ENCODE measurements at regions not wholly inside any gene's neighbourhood (a gene's known extent, or its start where the extent isn't known, plus 50 kb on each side); places are given as distances from the start of the nearest gene placed in this dataset.
"Not testable (repeated sequence)": the region's sequence is repeated elsewhere in the genome, so short reads cannot be mapped to it uniquely, and the experiment has no call there.

DNA sequence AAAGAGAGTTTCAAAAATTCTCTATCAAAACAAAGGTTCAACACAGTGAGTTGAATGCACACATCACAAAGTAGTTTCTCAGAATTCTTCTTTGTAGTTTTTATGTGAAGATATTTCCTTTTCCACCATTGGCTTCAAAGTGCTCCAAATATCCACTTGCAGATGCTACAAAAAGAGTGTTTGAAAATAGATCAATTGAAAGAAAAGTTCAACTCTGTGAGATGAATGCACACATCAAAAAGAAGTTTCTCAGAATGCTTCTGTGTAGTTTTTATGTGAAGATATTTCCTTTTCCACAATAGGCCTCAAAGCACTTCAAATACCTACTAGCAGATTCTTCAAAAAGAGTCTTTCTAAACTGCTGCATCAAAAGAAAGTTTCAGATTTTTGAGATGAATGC lies 298.3 kb upstream of the DEFB115 start:
- H3K4me1 Mint-ChIP-seq; CTCF ChIA-PET; DNase-seq; H3K4me3 Mint-ChIP-seq; H3K36me3 Mint-ChIP-seq (ENCODE audit: low read depth); POLR2A ChIA-PET; H3K27me3 Mint-ChIP-seq; ATAC-seq; H3K27ac Mint-ChIP-seq: not testable (repeated sequence)
- H3K9me3 Mint-ChIP-seq (ENCODE audit: low read depth) = peaks cover 11% of the 10 kb centered on the region
- intact Hi-C loops (cut with DNase I, micrococcal nuclease) = loop anchor here in 1 of 2 experiments (2.0 kb wide), 1 partner anchor 20 kb away; no protein-coding TSS in a partner anchor

DNA sequence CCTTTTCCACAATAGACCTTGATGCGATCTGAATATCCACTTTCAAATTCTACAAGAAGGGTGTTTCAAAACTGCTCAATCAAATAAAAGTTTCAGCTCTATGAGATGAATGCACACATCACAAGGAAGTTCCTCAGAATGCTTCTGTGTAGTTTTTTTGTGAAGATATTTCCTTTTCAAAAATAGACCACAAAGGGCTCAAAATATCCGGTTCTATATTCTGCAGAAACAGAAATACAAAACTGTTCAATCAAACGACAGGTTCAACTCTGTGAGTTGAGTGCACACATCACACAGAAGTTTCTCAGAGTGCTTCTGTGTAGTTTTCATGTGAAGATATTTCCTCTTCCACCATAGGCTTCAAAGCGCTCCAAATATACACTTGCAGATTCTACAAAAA lies 293.9 kb upstream of the DEFB115 start:
- Mint-ChIP-seq H3K27me3 (no peaks in the 10 kb centered on the region), H3K9me3 (ENCODE audit: low read depth) (peaks cover 11% of the 10 kb centered on the region), H3K4me1 (no peaks in the 10 kb centered on the region), H3K36me3 (ENCODE audit: low read depth) (no peaks in the 10 kb centered on the region), H3K4me3 (no peak overlapping the region), H3K27ac (no peak overlapping the region)
- ChIA-PET CTCF (no interaction called here), POLR2A (no interaction called here)
- intact Hi-C loops (cut with DNase I, micrococcal nuclease) = no loop called here
- ATAC-seq (no peak), DNase-seq (no peak)

DNA sequence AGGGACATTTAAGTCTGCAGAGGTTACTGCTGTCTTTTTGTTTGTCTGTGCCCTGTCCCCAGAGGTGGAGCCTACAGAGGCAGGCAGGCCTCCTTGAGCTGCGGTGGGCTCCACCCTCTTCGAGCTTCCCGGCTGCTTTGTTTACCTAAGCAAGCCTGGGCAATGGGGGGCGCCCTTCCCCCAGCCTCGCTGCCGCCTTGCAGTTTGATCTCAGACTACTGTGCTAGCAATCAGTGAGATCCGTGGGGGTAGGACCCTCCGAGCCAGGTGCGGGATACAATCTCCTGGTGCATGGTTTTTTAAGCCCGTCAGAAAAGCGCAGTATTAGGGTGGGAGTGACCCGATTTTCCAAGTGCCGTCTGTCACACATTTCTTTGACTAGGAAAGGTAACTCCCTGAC lies 281.6 kb upstream of the DEFB115 start:
- ATAC-seq; H3K27ac Mint-ChIP-seq; H3K4me3 Mint-ChIP-seq; intact Hi-C loops (cut with DNase I, micrococcal nuclease); DNase-seq; CTCF ChIA-PET; H3K36me3 Mint-ChIP-seq (ENCODE audit: low read depth); H3K4me1 Mint-ChIP-seq; POLR2A ChIA-PET; H3K27me3 Mint-ChIP-seq: not testable (repeated sequence)
- peaks cover 27% of the 10 kb centered on the region for H3K9me3 Mint-ChIP-seq (ENCODE audit: low read depth)

DNA sequence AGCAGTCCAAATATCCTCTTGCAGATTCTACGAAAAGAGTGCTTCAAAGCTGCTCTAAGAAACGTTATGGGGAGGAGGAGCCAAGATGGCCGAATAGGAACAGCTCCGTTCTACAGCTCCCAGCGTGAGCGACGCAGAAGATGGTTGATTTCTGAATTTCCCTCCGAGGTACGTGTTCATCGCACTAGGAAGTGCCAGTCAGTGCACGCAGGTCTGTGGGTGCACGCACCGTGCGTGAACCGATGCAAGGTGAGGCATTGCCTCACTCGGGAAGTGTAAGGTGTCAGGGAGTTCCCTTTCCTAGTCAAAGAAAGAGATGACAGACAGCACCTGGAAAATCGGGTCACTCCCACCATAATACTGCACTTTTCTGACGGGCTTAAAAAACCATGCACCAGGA lies 272.1 kb upstream of the DEFB115 start:
- Mint-ChIP-seq H3K27me3 (no peaks in the 10 kb centered on the region), H3K9me3 (ENCODE audit: low read depth) (peaks cover 13% of the 10 kb centered on the region), H3K36me3 (ENCODE audit: low read depth) (no peaks in the 10 kb centered on the region), H3K4me1 (no peaks in the 10 kb centered on the region), H3K27ac (no peak overlapping the region), H3K4me3 (no peak overlapping the region)
- ATAC-seq (no peak), DNase-seq (peak; percentile 2)
- intact Hi-C loops (cut with DNase I, micrococcal nuclease) = no loop called here
- CTCF ChIA-PET = no interaction called here
- POLR2A ChIA-PET = no interaction called here

Measured in activated CD4-positive, alpha-beta T cell treated with anti-CD3 and anti-CD28 coated beads for 36 hours (primary cell).